ENCODE measurements at regions not wholly inside any gene's neighbourhood (a gene's known extent, or its start where the extent isn't known, plus 50 kb on each side); places are given as distances from the start of the nearest gene placed in this dataset.

- in situ Hi-C loops (cut with MboI; ENCODE audit: low sequenced_read_pairs in 4 of 4): no loop called here
- Histone ChIP-seq H3K4me3 (no peak overlapping the region), H3K27me3 (no peaks in the 10 kb centered on the region), H3K36me3 (no peaks in the 10 kb centered on the region), H3K9me3 (no peaks in the 10 kb centered on the region), H3K4me1 (no peaks in the 10 kb centered on the region), H3K27ac (no peak overlapping the region)
- TF ChIP-seq POLR2A (IDR thresholded peaks at IDR 0.05) (no peak), CTCF (IDR thresholded peaks at IDR 0.05 in 4 of 5, conservative IDR thresholded peaks at IDR 0.05 in 1 of 5) (no peak)
- ATAC-seq (no peak), DNase-seq (no peak)
- intact Hi-C loops (cut with DNase I; ENCODE audit: low total_unique reads): no loop called here
These were observed 629.9 kb upstream of the CT83 start for GRCh38 chrX:117092641-117093040.

- TF ChIP-seq CTCF (IDR thresholded peaks at IDR 0.05 in 4 of 5, conservative IDR thresholded peaks at IDR 0.05 in 1 of 5) (no peak), POLR2A (IDR thresholded peaks at IDR 0.05) (no peak)
- H3K27me3 ChIP-seq: no peaks in the 10 kb centered on the region
- ATAC-seq: no peak
- no peak overlapping the region for H3K4me3 ChIP-seq
- in situ Hi-C loops (cut with MboI; ENCODE audit: low sequenced_read_pairs in 4 of 4): no loop called here
- no peak for DNase-seq
- H3K36me3 ChIP-seq: no peaks in the 10 kb centered on the region
- H3K9me3 ChIP-seq: no peaks in the 10 kb centered on the region
- no peaks in the 10 kb centered on the region for H3K4me1 ChIP-seq
- intact Hi-C loops (cut with DNase I; ENCODE audit: low total_unique reads): no loop called here
- no peak overlapping the region for H3K27ac ChIP-seq
These were observed 600.4 kb upstream of the CT83 start for GRCh38 chrX:117063224-117063623.

GRCh38 chrX:117059848-117060247 is 597.1 kb upstream of the CT83 start:
- Histone ChIP-seq H3K27ac (no peak overlapping the region), H3K4me3 (no peak overlapping the region), H3K9me3 (no peaks in the 10 kb centered on the region), H3K36me3 (no peaks in the 10 kb centered on the region), H3K4me1 (no peaks in the 10 kb centered on the region), H3K27me3 (no peaks in the 10 kb centered on the region)
- intact Hi-C loops (cut with DNase I; ENCODE audit: low total_unique reads) (no loop called here), in situ Hi-C loops (cut with MboI; ENCODE audit: low sequenced_read_pairs in 4 of 4) (no loop called here)
- ATAC-seq (no peak), DNase-seq (no peak)
- TF ChIP-seq POLR2A (IDR thresholded peaks at IDR 0.05) (no peak), CTCF (IDR thresholded peaks at IDR 0.05 in 4 of 5, conservative IDR thresholded peaks at IDR 0.05 in 1 of 5) (no peak)

DNA sequence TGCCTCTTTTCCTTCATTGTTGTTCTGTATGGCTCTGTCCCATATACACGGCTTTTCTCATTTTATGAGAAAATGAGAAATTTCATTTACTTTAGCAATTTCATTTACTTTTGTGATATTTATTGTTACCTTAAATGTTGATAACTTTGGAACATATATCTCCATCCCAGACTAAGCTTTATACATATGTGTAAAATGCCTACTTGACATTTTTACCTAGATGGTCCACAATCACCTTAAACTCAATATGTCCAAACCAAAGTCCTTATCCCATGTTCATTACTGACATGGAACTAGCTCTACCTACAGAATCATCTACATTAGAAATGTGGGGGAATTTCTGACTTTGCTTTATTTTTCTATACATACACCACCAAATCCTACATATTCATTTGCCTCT is 590.5 kb upstream of the CT83 start:
- no peak overlapping the region for H3K4me3 ChIP-seq
- no peaks in the 10 kb centered on the region for H3K36me3 ChIP-seq
- TF ChIP-seq CTCF (IDR thresholded peaks at IDR 0.05 in 4 of 5, conservative IDR thresholded peaks at IDR 0.05 in 1 of 5) (no peak), POLR2A (IDR thresholded peaks at IDR 0.05) (no peak)
- no peaks in the 10 kb centered on the region for H3K9me3 ChIP-seq
- no peaks in the 10 kb centered on the region for H3K4me1 ChIP-seq
- in situ Hi-C loops (cut with MboI; ENCODE audit: low sequenced_read_pairs in 4 of 4): no loop called here
- DNase-seq: no peak
- no peak overlapping the region for H3K27ac ChIP-seq
- intact Hi-C loops (cut with DNase I; ENCODE audit: low total_unique reads): no loop called here
- no peak for ATAC-seq
- no peaks in the 10 kb centered on the region for H3K27me3 ChIP-seq

DNA sequence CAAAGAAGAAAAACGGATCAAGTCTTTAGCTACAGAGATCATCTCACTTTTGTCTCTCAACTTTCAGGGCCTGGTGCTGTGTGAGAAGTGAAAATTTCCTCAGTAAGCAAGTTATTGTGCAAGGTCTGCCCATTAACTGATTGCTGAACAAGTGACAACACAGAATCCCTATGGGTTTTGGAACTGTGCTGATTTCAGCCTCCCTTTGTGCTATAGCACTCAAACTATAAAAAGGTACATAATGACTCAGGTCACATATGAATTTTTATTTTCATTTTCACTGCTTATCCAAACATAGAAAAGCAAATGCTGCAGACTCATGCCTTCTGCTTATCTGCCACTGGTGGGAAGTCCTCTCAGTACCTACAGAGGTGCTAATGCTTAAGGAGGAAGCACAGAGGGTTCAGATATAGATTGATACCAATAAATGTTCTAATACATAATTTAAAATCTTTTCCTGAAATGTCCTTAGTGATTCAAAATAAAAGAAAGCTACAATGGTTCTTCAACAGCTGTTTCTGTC is 576.2 kb upstream of the CT83 start:
- Histone ChIP-seq H3K4me1 (no peaks in the 10 kb centered on the region), H3K27me3 (no peaks in the 10 kb centered on the region), H3K27ac (no peak overlapping the region), H3K9me3 (no peaks in the 10 kb centered on the region), H3K4me3 (no peak overlapping the region), H3K36me3 (no peaks in the 10 kb centered on the region)
- no peak for ATAC-seq
- no peak for DNase-seq
- TF ChIP-seq POLR2A (IDR thresholded peaks at IDR 0.05): no peak
- no peak for TF ChIP-seq CTCF (IDR thresholded peaks at IDR 0.05 in 4 of 5, conservative IDR thresholded peaks at IDR 0.05 in 1 of 5)
- in situ Hi-C loops (cut with MboI; ENCODE audit: low sequenced_read_pairs in 4 of 4): loop anchor here in 1 of 4 donors (25.0 kb wide), 1 partner anchor 98 kb away; no protein-coding TSS in a partner anchor
- intact Hi-C loops (cut with DNase I; ENCODE audit: low total_unique reads): no loop called here
